GM18507 (cell line): ENCODE measurements at regions not wholly inside any gene's neighbourhood (a gene's known extent, or its start where the extent isn't known, plus 50 kb on each side); places are given as distances from the start of the nearest gene placed in this dataset.

Experiments
- DNase-seq: peaks from one replicate; pipeline ENCODE4 v3.0.0; 2011; ENCODE audit warnings: low read depth; ENCODE audit not compliant: insufficient read length; ENCODE audit errors: extremely low spot score
- FAIRE-seq: peaks from 2 replicates; lab custom pipeline; 2011; peaks lifted over from hg19 to GRCh38; lab: Jason Lieb, UNC

DNA sequence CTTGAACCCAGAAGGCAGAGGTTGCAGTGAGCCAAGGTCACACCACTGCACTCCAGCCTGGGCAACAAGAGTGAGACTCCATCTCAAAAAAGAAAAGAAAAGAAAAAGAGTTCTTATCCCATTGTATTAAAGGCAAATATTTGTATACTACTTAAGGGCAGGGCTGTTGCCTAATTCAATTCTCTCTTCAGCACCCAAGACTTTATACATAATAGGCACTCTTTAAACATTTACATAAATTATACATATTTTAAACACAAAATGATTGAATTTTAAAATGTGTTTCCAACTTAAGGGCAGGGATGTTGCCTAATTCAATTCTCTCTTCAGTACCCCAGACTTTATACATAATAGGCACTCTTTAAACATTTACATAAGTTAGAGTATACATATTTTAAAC is 424.3 kb upstream of the ARID1B start:
- FAIRE-seq (no peak), DNase-seq (no peak)

DNA sequence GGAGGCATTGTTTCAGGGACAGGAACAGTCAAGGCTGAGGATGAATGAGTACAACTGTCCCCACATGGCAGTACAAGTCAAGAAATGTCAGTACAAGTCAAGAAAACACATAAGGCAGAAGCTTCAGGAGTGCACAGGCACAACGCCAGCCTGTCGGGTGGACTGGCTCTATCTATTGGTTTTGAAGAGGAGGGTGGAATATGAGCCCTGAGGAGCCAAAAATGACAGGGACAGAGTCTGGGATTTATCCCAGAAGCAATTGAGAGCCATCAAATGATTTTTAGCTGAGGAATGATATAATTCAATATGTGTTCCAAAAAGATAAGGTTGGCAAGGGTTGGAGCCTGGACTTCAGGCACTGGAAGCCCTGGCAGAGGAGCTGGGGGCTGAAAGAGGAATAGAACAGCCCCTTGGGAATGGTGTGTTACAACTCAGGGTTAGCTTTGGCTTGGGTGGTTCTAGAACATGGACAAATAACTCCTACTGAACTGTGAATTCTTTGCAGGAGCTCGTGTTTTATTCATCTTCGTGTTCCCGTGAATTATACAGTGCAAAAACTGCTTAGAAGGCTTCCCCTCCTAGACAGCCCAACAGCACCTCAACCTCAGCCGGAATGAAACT is 425.7 kb upstream of the ARID1B start:
- DNase-seq (no peak), FAIRE-seq (no peak)

DNA sequence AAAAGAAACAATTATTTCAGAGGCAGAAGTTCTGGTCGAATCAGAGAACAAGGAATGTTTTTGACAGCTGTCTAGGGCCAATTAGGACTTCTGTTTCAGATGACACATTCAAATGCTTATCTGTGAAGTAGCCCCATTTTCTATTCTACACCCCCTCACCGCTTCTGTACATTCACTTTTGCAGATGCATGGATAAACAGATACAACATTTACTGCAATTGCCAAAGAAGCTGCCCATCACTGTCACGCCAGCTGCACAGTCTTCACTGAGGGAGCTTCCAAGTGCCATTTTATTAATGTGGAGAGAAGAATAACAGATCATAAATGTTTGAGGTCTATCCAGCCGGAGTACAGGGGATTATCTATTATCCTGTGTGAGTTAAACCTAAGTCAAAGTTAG is 426.8 kb upstream of the ARID1B start:
- DNase-seq (no peak), FAIRE-seq (no peak)

DNA sequence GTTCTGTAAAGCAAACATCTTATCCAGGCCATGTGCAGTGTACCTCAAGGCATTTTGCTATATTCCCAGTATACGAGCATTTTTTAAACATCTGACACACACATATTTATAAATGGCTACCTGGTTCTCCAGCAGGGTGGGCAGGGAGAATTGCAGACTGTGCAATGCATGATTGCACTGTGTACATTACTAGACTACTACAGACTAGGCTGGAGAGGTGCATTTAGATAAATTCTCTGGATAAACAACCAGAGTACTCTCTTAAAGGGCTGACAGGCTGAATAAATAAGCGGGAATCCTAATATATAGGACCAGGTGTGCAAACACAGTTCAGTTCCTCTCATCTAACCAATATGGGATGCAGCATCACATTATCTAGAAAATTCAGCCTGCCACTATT is 428.3 kb upstream of the ARID1B start:
- no peak for FAIRE-seq
- DNase-seq: no peak

DNA sequence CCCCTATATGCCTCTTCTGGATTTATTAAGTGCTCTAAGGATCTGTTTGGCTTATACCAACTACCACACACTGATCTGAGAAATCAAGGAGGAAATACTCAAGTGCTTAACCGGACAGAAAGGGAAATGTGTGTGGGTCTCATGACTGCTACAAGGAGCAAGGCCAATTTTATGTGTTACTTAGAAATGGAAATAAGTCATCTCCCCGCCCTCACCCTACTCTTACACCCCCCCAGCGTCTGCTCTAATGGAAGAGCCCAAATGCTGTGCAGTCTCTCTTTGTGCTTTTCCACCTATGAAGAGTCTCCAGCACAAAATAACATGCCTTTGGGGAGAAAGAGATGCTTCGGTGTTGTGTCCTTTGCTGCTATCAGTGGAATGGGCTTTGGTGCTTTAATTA is 428.8 kb upstream of the ARID1B start:
- no peak for DNase-seq
- FAIRE-seq: no peak

DNA sequence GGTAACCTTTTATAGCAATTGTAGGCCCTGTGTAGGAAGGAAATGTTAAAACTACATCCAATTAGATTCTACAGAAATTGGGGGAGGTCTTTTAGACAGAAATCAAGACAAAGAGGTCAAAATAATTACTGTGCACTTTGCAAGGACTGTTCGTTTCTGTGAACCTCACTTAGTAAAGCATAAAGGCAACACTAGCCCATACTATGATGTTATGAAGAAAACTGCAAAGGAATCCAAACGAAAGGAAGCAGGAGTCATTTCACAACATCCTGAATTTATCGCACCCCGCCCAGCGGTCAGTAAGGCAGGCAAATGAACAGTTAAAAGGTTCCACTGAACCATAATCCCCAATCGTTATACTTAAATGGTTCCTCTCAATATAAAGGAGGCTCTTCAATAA is 429.5 kb upstream of the ARID1B start:
- DNase-seq (no peak), FAIRE-seq (no peak)

DNA sequence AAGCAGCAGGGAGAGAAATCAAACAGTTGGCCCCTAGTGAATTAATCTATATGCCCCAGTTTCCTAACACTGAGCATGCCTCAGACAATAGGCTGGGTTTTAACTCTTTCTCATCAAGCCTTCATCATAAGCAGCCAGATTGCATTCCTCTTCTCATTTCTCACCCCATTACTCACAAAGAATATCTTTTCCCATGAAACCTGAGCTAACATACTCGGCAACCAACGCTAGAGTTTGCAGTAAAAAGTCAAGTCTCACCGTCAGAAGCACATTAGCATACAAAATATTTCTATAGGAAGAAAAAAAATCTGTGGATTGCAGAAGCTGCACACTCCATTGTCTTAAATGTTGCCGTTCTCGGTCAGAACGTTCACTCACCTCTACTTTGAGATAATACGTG is 429.9 kb upstream of the ARID1B start:
- DNase-seq (no peak), FAIRE-seq (no peak)

DNA sequence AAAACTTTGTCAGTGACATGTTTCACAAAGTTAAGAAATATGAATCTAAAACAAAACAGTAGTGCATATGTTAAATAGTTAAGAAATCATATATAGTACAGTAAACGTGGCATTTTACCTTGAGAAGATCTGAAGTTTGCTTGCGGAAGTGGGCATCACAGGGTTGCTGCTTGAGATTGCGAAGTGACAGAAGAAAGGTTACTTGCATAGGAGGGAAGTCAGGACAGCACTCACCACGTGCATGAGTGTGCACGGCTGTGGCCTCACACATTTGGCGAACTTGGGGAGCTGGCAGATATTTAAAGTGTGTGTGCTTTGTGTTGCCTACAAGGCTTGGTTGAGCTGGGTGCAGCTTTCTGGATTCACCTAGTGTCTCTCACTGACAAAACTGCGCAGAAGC is 431.5 kb upstream of the ARID1B start:
- DNase-seq (no peak), FAIRE-seq (no peak)

DNA sequence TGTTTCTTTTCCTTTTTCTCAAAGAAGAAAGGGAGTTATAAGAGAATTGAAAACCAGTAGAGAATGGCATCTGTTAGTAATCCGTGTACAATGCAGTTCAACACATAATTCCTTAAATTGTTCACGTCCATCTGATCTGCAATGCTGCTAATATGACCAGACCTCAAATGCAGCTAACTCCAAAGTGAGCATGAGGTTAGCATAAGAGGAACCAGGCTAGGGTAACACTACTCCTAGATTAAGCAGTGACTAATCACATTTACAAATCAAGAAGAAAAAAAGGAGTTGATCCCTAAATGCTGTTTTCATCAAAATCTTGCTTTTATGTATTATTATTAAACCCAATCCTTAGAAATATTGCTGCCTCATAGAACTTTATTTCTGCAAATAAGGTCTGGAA is 432.7 kb upstream of the ARID1B start:
- FAIRE-seq (no peak), DNase-seq (no peak)

DNA sequence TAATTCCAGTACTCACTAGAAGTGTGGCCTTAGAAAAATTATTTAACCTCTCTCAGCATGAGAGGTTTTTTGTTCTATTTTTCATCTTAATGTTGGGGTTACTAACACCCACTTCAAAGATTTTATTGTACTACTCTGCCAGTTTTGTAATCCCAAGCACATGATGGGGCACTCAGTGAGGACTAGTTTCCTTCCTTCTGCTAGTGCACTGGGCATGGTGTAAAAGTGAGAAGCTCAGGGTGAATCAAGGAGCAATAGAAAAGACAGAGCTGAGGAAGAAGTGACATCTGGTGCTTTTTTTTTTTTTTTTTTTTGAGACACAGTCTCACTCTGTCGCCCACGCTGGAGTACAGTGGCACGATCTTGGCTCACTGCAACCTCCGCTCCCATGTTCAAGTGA is 439.4 kb upstream of the ARID1B start:
- no peak for DNase-seq
- no peak for FAIRE-seq

DNA sequence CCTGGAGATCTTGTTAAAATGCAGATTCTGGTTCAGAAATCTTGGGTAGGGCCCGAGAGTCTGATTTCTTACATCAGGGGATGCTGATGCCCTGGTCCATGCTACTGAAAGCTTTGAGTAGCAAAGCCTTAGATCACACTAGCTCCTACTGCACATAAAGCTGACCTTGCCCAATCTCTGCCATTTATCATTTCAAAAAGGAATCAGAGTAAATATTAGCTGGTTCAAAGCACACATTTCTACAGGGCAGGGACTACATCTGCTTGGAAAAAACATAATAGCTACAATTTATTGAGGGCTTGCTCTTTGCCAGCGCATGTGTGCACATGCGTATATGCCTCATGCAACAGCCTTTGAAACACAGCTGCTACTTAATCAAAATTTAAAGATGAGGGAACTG is 440.4 kb upstream of the ARID1B start:
- no peak for DNase-seq
- no peak for FAIRE-seq

DNA sequence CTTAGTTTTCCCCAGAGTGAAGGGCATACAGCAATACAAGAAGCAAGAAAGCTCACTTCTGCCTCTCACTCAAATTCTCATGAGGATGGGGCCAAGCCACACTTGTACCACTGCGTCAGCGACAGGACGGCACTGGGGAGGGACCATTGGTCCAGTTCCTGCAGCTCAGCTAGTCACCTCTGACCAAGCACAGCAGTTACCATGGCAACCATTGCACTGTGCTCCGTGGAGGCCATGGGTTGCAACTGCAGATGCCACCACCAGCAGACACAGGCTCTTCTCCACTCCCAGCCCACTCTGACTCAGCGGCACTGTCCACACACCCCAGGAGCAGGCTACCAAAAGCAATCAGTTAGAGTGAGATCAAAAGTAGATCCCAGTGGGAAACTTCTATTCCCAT is 441.1 kb upstream of the ARID1B start:
- DNase-seq (no peak), FAIRE-seq (no peak)

DNA sequence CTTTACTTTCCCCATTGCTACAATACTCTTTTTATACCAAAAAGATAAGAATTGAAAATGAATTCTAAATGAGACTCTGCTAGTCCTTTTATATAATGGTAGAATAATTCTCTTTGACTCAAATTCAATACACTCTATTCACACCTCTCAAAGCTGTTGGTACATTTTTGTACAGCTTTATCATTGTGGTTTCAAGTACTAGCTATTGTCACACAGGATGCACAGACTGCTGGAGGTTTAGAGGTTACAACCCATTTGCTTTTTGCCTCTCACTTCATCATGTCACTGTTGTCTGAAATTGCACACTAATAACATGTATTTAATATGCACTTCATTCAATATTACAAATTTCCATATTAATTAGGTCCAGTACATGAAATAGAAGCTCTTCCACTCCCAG is 442.2 kb upstream of the ARID1B start:
- DNase-seq: no peak
- no peak for FAIRE-seq

DNA sequence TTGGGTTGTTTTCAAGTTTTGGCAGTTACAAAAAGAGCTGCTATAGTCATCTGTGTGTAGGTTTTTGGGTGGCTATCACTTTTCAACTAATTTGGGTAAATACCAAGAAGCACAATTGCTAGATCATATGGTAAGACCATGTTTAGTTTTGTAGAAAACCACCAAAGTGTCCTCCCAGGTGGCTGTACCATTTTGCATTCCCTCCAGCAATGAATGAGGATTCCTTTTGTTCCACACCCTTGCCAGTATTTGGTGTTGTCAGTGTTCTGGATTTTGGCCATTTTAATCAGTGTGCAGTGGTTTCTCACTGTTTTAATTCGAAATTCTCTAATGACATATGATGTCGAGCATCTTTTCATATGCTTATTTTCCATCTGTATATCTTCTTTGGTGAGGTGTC is 457.5 kb upstream of the ARID1B start:
- DNase-seq (no peak), FAIRE-seq (no peak)

DNA sequence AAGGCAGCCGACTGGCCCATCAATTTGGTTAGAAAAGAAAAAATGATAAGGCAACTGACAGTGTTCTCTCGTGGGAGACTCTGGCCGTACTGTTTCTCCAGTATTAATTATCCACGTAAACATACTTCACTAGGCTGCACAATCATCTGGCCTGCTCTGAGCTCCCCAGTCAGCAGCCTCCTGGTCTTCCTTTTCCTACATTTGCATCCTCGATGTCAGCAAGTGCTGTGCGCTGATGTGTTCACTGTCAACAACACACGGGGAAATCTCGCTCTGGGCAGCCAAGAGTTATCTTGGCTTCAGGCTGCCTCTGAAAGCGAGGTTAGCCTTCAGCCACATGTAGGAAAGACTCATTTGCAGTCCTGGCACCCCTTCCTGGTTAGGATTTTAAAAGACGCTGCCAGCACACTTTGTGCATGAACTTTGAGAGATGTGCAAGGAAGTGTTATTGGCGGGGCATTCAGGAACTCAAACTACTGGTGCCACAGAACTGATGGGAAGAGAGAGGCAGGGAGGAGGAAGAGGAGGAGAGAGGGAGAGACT is 460.5 kb upstream of the ARID1B start:
- FAIRE-seq: no peak
- DNase-seq: no peak

DNA sequence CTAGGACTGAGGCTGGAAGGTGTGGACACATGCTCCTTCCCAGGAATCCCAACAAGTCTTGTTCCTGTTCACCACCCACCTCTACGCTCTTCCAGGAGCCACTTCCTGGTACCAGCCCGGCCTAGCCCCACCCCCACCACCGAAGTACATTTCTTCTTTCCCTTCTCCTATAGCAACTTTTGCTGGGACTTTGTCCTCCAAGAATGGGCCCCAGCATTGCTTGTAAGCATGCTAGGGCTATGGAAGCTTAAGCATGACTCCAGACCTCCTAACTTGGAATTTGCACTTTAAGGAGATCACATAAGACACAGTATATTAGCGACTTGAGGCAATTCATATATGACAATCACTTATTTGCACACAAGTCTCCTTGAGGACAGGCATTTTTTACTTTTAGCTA is 462.0 kb upstream of the ARID1B start:
- DNase-seq (no peak), FAIRE-seq (no peak)

DNA sequence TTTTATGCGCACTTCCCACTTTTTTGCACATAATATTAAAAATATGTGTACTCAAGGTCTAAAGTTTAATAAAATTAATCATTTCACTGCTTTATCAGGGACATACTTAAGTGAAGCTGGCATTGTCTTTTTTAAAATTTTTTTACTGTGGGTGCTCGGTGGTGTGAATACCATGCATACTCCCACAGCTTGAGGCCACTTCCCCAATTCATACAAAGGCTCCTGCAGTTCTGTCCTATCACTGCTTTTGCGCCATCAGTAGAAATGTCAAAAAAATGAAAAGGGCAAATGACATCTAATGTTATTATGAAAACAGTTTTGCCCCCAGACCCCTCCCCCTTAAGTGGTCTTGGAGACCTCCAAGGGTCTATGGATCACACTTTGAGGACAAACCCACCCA is 464.1 kb upstream of the ARID1B start:
- FAIRE-seq (no peak), DNase-seq (no peak)

DNA sequence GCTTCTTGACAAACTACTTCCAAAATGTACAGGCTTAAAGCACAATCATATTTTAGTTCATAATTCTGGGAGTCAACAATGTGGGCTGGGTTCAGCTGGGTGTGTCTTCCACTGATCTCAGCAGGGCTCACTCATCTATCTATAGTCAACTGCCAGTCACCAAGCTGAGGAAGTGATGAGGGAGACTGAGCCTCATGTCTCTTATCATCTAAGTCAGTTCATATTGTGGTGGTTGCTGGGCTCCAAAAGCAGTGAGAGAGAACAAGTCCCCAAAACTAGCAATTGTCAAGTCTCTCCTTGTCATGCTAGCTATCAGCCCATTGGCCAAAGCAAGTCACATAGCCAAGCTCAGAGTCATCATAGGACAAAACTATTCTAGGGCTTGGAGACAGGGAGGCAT is 465.9 kb upstream of the ARID1B start:
- FAIRE-seq: no peak
- DNase-seq: no peak

DNA sequence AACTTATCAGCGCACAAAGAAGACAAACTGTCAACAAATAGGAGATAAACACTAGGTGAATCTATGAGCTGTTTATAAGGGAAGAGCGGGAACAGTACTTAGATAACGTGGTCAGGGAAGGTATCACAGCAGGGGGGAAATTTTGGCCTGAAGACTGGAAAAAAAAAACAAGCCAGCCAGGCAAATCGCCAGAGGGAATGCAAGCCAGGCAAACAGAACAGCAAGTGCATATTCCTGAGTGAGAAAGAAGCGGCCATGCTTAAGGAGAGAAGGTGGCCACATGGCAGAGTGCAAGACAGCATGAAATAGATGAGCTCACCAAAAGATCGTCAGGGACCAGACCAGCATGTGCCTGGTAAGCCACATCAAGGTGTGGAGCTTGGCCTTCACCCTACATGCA is 466.5 kb upstream of the ARID1B start:
- DNase-seq (no peak), FAIRE-seq (no peak)

DNA sequence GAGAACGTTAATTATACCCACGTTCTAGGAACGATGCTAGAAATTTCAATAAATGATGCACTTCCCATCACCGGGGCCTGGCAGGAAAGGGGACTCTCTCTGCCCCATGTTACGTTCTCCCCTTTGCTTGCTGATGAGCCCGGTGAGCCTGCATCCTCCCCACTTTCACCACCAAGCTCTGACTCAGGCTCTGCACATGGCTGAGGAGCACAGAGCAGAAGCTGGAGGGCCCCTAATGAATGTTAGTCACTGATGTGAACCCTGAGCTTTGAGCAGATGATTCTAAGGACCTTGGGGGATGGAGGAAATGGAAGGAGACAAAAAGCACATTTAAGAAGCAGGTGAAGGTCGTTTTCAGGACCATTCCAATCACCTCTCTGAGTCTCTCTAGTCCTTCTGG is 468.2 kb upstream of the ARID1B start:
- DNase-seq (no peak), FAIRE-seq (no peak)

DNA sequence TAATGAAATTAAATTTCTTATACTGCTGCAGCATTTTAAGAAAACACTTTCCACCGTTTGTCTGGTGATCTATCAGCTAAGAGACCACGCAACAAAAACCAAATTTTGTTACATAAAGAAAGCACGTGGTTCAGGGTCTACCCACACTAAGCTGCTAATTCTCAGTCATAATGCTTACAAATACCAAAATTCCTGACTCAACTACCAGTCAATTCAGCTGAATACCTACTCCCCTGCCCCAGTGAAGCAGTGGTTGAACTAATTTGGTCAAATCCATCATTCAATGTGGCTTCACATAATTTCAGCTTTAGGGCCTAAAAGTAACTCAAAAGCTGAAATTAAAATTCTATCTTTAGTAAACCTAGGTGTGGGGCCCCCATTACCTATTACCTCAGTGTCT is 468.6 kb upstream of the ARID1B start:
- DNase-seq: no peak
- no peak for FAIRE-seq

DNA sequence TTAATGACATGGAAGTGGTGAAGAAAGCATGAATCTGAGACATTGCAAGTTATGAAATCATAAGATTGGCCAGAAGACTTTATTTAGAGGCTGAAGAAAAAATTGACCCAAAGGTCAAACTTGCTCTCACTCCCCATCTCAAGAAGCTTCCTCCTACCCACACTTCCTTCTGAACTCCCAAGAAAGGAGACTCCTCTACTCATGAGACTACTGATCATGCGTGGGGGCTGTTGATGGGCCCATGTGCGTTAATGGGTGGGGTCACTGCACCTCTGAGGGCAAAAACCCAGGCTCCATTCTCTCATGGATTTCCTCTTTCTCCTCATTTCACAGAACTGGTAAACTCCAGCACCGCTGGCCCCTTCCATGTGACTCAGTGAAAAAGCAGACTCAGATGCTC is 470.6 kb upstream of the ARID1B start:
- FAIRE-seq: no peak

More for the DNA sequence above, 470.6 kb upstream of the ARID1B start:
- no peak for DNase-seq
